ENCODE measurements at regions not wholly inside any gene's neighbourhood (a gene's known extent, or its start where the extent isn't known, plus 50 kb on each side); places are given as distances from the start of the nearest gene placed in this dataset.

- no peak for DNase-seq
Measured at GRCh38 chr5:176711883-176712282, 64.6 kb downstream of the TSPAN17 start.

DNA sequence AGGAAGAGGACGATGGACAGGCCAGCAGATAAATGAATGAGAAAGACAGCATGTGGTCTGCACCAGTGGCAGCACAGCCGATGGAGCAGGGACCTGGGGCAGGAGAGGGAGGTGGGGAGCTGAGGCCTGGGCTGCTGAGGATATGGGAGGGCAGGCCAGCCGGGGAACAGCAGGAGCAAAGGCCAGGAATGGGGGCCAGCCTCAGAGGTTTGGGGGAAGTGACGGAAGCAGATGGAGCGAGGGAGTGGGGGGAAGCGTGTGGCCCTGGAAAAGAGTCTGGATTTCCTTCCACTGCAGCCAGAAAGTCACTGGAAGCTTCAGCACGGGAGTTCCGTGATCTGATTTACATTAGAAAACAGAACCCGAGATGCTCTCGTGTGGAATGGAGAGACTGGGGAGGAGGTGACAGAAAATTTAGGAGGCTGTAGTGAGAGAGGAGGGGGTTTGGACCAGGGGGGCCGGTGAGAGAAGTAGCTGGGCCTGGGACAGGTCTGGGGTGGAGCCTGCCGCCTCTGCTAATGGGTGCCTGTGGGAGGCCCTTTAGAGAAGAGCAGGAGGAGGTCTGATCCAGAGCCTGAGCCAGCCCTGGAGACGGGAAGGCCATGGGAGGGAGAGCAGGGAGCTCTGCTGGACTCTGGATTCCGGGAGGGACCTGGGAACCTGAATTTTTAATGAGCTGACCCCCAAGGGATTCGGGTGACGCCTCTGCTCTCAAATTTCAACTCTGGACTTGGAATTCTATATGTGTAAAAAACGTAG is 65.4 kb downstream of the TSPAN17 start:
- DNase-seq: no peak

- no peak for DNase-seq
Measured at GRCh38 chr5:176713409-176713808, 66.1 kb downstream of the TSPAN17 start.

GRCh38 chr5:176714067-176714466 is 66.8 kb downstream of the TSPAN17 start:
- DNase-seq: no peak

DNA sequence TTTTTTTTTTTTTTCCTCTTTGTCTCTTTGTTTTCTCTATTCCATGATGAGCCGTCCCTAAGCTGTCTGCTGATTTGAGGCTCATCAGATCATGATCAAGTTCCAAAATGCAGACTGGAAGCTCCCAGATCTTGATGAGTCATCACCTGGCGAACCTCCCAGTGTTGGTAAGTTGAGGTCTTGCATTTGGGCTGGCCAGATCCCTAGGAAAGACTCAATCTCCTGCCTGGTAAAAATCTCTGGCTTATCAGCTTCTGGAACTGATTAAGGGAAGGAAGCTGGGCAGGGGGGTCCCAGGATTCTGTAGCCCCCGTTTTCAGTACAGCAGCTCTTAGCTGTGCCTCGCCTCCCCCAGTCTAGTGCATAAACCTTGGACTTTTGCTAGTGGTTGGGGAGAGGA is 69.0 kb downstream of the TSPAN17 start:
- peak; percentile 19 for DNase-seq

DNA sequence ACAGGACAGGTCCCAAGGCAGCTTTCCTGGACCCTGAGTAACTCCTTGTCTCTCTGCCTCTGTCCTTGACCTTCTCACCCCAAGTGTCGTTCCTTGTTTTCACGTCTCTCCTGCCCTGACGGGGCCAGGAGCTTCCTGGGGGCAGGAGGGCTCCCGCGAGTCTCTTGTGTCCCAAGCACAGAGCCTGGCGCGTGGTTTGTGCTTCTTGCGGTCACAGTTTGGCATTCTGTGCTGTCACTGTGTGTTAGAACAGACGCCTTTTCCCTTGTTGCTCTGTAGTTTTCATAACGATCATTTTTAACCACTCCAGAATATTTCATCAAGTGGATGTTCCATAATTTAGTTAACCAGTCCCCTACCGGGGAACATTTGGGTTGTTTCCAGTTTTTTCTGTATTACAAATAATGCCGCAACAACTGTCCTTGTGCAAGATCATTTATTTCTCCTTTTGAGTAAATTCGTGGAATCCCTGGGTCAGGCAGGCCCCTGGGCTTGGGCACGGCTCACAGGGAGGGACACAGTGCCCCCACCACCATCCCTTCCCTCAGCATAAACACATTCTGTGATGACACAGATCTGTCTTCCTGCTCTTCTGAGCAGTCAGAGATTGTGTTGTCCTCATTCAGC is 71.9 kb downstream of the TSPAN17 start:
- no peak for DNase-seq

DNA sequence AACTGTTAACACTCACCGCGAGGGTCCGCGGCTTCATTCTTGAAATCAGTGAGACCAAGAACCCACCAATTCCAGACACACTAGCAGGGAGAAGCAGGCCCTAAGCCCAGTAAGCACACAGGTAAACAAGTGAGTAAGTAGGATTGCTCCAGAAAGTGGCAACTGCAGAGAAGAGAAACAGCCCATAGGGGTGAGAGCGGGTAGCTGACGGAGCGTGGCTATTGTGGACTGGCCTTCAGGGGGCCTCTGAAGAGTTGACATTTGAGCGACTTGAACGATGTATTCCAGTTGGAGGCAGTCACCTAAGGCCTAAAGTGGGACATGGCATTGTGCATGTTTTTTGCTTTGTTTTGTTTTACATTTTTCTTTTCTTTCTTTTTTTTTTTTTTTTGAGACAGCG is 74.2 kb downstream of the TSPAN17 start:
- DNase-seq: no peak

- no peak for DNase-seq
Measured at GRCh38 chr5:176722757-176723156, 75.5 kb downstream of the TSPAN17 start.

GRCh38 chr5:176723440-176723839 is 76.2 kb downstream of the TSPAN17 start:
- DNase-seq: peak; percentile 30

- DNase-seq: peak; percentile 25
Measured at GRCh38 chr5:176724472-176724871, 77.2 kb downstream of the TSPAN17 start.

DNA sequence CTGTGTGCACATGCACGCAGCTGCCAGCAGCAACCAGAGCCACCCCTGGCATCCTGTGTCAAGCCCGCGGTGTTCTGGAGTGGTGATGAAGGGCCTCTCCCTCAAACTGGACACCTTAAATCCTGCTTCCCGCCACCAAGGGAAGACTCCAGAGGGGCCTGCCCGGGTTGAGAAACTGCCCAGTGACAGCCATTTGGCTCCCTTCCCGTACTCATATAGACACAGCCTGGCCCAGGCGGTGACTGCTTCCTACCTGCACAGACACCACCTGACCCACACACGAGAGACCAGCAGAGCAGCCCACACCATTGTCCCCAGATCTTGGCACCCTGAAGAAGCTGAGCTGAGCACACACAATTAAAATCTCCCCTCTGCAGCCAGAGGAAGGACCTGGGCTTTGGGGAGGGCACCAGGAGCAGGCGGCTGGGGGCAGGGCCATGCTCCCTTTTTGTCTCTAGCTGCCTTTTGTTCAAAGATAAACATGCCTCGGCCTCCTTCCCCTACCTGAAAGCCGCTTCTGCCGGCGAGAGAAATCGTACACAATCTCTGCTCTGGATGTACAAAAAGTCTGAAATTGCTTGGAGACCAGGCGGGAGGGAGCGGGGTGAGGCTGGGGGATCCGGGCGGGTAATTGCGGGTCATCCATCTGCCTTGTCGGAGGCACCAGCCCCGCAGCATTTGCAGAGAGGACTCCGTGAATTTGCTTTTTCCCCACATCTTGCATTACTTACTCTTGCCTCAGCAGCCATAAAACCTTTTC is 78.4 kb downstream of the TSPAN17 start:
- peak; percentile 60 for DNase-seq

GRCh38 chr5:176726746-176727527 is 79.7 kb downstream of the TSPAN17 start:
- no peak for DNase-seq

GRCh38 chr5:176727528-176727900 is 80.2 kb downstream of the TSPAN17 start:
- no peak for DNase-seq

DNA sequence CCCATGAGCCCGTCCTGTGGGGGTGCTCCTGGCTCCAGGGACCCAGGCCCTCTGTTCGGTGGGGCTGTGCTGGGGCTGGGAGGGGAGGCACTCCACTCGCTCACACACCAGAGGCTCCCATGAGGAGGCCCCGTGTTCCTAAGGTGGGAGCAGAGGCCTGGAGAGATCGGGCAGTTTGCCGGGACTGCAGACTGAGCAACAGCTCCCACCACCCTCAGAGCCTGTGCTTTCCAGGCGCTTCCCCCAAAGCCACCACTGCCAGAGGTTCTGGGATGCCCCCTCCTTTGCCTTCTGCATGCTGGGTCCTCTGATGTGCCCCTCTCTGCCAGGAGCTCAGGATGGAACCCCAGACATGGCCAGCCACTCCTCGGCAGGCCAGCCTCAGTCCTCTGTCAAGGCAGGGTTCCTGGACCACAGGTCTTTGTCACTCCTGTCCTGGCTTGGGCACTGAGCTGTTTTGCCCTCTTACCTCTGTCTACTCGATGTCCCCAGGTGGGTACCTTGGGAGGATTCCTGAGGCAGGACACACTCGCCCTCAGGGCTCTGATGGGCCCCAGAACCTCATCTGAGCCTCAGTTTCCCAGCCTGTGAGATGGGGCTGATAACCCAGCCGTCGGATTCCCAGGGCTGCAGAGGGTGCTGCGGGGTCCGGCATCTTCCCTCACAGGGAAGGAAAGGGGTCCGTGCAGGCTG is 80.8 kb downstream of the TSPAN17 start:
- no peak for DNase-seq

DNA sequence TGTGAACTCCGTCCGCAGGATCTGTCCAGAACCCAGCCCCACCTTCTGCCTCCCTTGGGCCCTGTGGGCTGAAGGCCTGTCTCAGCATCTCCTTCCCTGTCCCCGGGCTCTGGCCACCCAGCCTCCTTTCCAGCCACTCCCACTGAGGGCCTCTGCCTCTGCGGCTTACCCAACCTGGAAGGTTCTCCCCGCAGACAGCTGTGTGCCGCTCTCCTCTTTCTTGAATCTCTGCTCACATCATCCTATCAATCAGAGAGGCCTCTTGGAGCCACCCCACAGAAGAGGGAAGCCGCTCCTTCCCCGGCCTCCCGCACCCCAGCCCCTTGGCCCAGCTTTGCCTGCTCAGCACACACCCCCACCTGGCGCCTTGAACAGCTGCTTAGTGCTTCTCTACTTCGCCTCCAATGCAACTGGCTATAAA is 81.5 kb upstream of the UNC5A start:
- DNase-seq: no peak

DNA sequence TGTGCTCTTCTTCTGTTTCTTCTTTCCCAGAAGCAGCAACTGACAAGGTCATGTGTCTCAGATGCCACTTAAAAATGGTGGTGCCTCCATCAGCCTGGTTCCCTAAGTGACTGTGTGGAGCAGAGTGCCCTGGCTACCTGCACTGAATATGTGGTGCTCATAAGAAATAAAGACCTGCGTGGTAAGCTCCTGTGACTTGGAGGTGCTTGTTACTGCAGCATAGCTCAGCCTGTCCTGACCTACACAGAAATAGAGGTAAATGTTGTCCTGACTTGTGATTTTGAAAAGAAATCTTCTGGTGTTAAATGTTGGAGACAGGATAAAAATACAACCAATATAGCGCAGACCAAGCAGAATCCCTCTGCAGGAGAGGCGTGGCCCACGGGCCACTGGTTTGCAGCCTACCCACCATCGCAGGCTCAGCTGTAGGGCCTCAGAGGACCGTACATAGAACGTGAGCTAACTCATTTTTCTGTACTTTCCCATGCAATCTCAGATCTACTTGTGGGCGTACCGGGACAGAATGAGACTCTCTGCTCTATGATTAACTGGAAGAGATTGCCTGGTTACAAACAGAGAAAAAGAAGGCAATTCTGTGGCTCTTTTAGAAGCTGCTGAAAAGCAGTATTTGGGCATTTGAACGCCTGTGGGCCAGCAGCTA is 79.4 kb upstream of the UNC5A start:
- no peak for DNase-seq

GRCh38 chr5:176731506-176732160 is 78.7 kb upstream of the UNC5A start:
- DNase-seq: no peak

DNA sequence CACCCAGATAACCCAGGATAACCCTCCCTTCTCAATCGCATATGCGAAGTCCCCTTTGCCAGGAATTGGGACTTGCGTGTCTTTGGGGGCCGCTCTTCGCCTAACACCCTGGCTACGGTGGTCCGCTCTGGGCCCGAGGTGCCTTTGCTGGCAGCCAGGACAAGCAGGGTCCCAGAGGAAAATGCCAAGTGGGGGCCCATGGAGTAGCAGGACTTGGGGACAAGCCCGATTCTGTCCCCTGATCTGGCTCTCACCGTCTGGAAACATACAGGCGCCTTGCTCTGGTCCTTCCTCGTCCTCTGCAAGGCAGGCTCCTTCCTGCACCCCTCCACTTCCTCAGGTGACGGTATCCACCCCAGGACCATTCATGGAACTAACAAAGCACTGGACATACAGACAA is 78.1 kb upstream of the UNC5A start:
- DNase-seq: no peak

DNA sequence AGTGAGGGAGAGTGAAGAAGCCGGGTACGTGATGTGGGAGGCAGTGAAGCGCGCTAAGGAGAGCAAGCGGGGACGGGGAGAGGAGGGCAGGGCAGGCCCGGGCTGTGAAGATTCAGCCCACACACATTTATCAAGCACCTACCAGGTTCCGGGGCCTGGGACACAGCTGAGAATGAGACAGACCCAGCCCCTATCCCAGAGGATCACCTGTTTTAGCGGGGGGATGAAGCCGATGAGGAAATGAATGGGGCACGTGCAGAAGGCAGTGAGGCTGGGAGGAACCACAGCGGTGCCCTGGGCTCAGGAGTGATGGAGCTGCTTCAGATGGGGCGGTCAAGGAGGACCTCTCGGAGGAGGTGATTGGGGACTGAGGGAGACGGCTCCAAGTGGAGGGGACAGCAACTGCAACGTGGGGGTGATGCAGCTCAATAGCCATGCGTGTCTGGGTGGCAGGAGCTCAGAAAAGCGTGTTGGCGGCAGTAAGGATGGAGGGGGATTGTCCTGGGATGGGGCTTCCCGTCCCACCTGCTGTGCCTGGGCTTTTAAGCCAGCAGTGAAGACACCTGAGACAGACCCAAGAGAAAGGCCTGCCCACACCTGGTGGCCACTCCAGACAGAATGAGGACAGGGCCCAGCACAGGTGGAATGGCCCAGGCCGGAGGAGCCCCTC is 77.5 kb upstream of the UNC5A start:
- no peak for DNase-seq

DNA sequence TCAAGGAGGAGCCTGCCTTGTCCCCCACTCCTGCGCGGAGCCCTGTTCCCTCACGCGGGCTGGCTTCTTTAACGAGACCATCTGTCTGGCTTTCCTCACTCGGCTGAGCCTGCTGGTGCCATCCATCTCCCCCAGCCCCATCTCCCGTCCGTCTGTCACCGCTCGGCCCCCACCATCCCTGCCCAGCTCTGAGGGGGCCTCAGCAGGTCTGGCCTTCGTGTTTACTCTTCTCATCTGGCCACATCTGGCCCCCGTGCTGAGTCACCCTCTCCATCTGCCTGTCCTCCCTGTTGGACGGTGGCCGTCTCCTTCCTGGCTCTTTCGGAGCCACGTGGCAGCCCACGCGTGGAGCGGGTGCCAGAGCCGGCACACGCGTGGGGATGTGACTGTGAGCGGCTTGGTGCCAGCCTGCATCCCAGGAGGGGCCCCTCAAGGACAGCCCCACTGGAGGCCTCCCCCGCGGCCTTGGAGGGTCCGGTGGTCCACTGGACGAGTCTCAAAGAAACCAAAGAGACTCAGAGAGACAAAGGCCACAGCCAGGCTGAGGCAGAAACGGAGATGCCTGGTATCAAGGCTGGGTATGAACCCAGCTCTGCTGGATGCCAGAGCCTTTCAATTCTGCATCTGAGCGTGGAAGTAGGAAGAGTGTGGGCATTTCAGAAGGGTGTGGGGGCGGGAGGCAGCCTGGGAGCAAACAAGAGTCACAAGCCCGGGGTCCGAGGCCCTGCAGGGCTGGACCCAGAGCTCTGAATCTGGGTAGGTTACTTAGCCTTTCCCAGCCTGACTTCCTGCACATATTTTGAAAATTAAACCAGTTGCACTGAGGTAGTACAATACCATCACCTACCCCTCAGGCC is 76.7 kb upstream of the UNC5A start:
- no peak for DNase-seq

Measured in NCI-H146 (cell line).